ENCODE measurements at regions not wholly inside any gene's neighbourhood (a gene's known extent, or its start where the extent isn't known, plus 50 kb on each side); places are given as distances from the start of the nearest gene placed in this dataset.
"Not testable (repeated sequence)": the region's sequence is repeated elsewhere in the genome, so short reads cannot be mapped to it uniquely, and the experiment has no call there.

- TF ChIP-seq CTCF (IDR thresholded peaks at IDR 0.05): peak; percentile 64
- TF ChIP-seq POLR2AphosphoS5 (IDR thresholded peaks at IDR 0.05; ENCODE audit: low read depth, low read length); TCF7L2 (IDR thresholded peaks at IDR 0.05; ENCODE audit: low read depth, low read length); SIN3A (IDR thresholded peaks at IDR 0.05; ENCODE audit: borderline replicate concordance, insufficient read depth, low read depth, low read length): not testable (repeated sequence)
These were observed 64.9 kb downstream of the UNC93B1 start for GRCh38 chr11:67938964-67939363.

Measured in Panc1 (cell line).